GM12864 (cell line): ENCODE measurements at regions not wholly inside any gene's neighbourhood (a gene's known extent, or its start where the extent isn't known, plus 50 kb on each side); places are given as distances from the start of the nearest gene placed in this dataset.

Source experiments
- DNase-seq: peaks from one replicate; pipeline ENCODE4 v3.0.0-alpha.2; 2011; ENCODE audit warnings: low read depth
- H3K4me3 ChIP-seq: 2 replicates; pipeline ENCODE4 v1.5.1; 2011; ENCODE audit warnings: mild to moderate bottlenecking, low read depth, low read length, control low read depth
- TF ChIP-seq, protein P1 (sequence below): IDR thresholded peaks from 2 replicates; pipeline ENCODE4 v1.5.1; 2011; ENCODE audit warnings: low read depth, mild to moderate bottlenecking, moderate library complexity, low read length, control low read depth, inconsistent platforms; ENCODE audit errors: missing control alignments

DNA sequence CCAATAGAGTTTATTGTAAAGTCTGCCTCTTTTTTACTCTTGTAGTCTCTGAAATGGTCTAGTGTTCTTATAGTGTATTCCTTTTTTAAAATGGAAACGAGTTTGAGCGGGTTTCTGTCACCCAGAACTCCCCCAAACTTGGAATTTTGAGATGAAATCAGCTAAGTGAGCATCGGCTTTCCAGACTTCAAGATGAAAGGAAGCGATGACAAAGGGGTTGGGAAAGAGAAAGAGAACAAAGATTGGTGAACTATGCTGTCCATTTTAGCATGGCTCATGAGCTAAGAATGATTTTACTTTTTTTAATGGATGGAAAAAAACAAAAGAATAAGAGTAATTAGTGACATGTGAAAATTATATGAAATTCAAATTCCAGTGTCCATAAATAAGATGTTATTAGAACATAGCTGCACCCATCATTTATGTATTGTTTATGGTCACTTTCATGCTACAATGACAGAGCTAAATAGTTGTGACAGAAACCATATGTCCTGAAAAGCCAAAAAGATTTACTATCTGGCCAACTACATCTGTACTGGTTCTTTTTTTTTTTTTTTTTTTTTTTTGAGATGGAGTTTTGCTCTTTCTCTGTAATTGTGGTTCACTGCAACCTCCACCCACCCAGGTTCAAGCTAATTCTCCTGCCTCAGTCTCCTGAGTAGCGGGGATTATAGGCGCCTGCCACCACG lies 52.7 kb upstream of the PDZRN3 start:
- TF ChIP-seq, protein P1, sequence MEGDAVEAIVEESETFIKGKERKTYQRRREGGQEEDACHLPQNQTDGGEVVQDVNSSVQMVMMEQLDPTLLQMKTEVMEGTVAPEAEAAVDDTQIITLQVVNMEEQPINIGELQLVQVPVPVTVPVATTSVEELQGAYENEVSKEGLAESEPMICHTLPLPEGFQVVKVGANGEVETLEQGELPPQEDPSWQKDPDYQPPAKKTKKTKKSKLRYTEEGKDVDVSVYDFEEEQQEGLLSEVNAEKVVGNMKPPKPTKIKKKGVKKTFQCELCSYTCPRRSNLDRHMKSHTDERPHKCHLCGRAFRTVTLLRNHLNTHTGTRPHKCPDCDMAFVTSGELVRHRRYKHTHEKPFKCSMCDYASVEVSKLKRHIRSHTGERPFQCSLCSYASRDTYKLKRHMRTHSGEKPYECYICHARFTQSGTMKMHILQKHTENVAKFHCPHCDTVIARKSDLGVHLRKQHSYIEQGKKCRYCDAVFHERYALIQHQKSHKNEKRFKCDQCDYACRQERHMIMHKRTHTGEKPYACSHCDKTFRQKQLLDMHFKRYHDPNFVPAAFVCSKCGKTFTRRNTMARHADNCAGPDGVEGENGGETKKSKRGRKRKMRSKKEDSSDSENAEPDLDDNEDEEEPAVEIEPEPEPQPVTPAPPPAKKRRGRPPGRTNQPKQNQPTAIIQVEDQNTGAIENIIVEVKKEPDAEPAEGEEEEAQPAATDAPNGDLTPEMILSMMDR = no peak
- H3K4me3 ChIP-seq = no peak overlapping the region
- DNase-seq = no peak
